ENCODE measurements at regions not wholly inside any gene's neighbourhood (a gene's known extent, or its start where the extent isn't known, plus 50 kb on each side); places are given as distances from the start of the nearest gene placed in this dataset.
"Not testable (repeated sequence)": the region's sequence is repeated elsewhere in the genome, so short reads cannot be mapped to it uniquely, and the experiment has no call there.

GRCh38 chr3:22360164-22360563 is 609.2 kb upstream of the ZNF385D start:
- DNase-seq (ENCODE audit: low spot score), result no peak
- intact Hi-C loops (cut with DNase I), result no loop called here

GRCh38 chr3:22360970-22361369 is 610.0 kb upstream of the ZNF385D start:
- intact Hi-C loops (cut with DNase I), result no loop called here
- DNase-seq (ENCODE audit: low spot score), result no peak

GRCh38 chr3:22361521-22361920 is 610.5 kb upstream of the ZNF385D start:
- no peak for DNase-seq (ENCODE audit: low spot score)
- intact Hi-C loops (cut with DNase I), result no loop called here

- no peak for DNase-seq (ENCODE audit: low spot score)
- intact Hi-C loops (cut with DNase I), result no loop called here
Measured at GRCh38 chr3:22364851-22365250, 613.8 kb upstream of the ZNF385D start.

GRCh38 chr3:22366781-22367180 is 615.8 kb upstream of the ZNF385D start:
- DNase-seq (ENCODE audit: low spot score), result no peak
- intact Hi-C loops (cut with DNase I), result no loop called here

- DNase-seq (ENCODE audit: low spot score), result no peak
- intact Hi-C loops (cut with DNase I), result no loop called here
Measured at GRCh38 chr3:22371036-22371435, 620.0 kb upstream of the ZNF385D start.

- DNase-seq (ENCODE audit: low spot score), result no peak
- intact Hi-C loops (cut with DNase I), result no loop called here
Measured at GRCh38 chr3:22371607-22372291, 620.7 kb upstream of the ZNF385D start.

GRCh38 chr3:22372292-22373062 is 621.5 kb upstream of the ZNF385D start:
- intact Hi-C loops (cut with DNase I), result no loop called here
- DNase-seq (ENCODE audit: low spot score), result no peak

- DNase-seq (ENCODE audit: low spot score), result no peak
- intact Hi-C loops (cut with DNase I), result no loop called here
Measured at GRCh38 chr3:22373182-22373581, 622.2 kb upstream of the ZNF385D start.

- intact Hi-C loops (cut with DNase I), result no loop called here
- no peak for DNase-seq (ENCODE audit: low spot score)
Measured at GRCh38 chr3:22373827-22374226, 622.8 kb upstream of the ZNF385D start.

GRCh38 chr3:22377421-22377820 is 626.4 kb upstream of the ZNF385D start:
- intact Hi-C loops (cut with DNase I), result no loop called here
- no peak for DNase-seq (ENCODE audit: low spot score)

- no peak for DNase-seq (ENCODE audit: low spot score)
- intact Hi-C loops (cut with DNase I), result no loop called here
Measured at GRCh38 chr3:22378869-22379268, 627.9 kb upstream of the ZNF385D start.

- no peak for DNase-seq (ENCODE audit: low spot score)
- intact Hi-C loops (cut with DNase I), result no loop called here
Measured at GRCh38 chr3:22380253-22380652, 629.2 kb upstream of the ZNF385D start.

- DNase-seq (ENCODE audit: low spot score); intact Hi-C loops (cut with DNase I): not testable (repeated sequence)
Measured at GRCh38 chr3:22381564-22381963, 630.6 kb upstream of the ZNF385D start.

GRCh38 chr3:22383285-22383684 is 632.3 kb upstream of the ZNF385D start:
- DNase-seq (ENCODE audit: low spot score), result no peak
- intact Hi-C loops (cut with DNase I), result no loop called here

- intact Hi-C loops (cut with DNase I), result no loop called here
Measured at GRCh38 chr3:22386107-22386506, 635.1 kb upstream of the ZNF385D start.

GRCh38 chr3:22392286-22392685 is 641.3 kb upstream of the ZNF385D start:
- intact Hi-C loops (cut with DNase I), result no loop called here
- no peak for DNase-seq (ENCODE audit: low spot score)

More at GRCh38 chr3:22386107-22386506, 635.1 kb upstream of the ZNF385D start:
- no peak for DNase-seq (ENCODE audit: low spot score)

- intact Hi-C loops (cut with DNase I), result no loop called here
- no peak for DNase-seq (ENCODE audit: low spot score)
Measured at GRCh38 chr3:22392859-22393258, 641.8 kb upstream of the ZNF385D start.

- intact Hi-C loops (cut with DNase I), result no loop called here
- DNase-seq (ENCODE audit: low spot score), result no peak
Measured at GRCh38 chr3:22399566-22399965, 648.6 kb upstream of the ZNF385D start.

GRCh38 chr3:22401499-22401898 is 650.5 kb upstream of the ZNF385D start:
- no peak for DNase-seq (ENCODE audit: low spot score)
- intact Hi-C loops (cut with DNase I), result no loop called here

- intact Hi-C loops (cut with DNase I), result no loop called here
- no peak for DNase-seq (ENCODE audit: low spot score)
Measured at GRCh38 chr3:22414239-22414638, 663.2 kb upstream of the ZNF385D start.

All from cardiac septum (tissue), 1 donor.